ENCODE measurements at regions not wholly inside any gene's neighbourhood (a gene's known extent, or its start where the extent isn't known, plus 50 kb on each side); places are given as distances from the start of the nearest gene placed in this dataset.

DNA sequence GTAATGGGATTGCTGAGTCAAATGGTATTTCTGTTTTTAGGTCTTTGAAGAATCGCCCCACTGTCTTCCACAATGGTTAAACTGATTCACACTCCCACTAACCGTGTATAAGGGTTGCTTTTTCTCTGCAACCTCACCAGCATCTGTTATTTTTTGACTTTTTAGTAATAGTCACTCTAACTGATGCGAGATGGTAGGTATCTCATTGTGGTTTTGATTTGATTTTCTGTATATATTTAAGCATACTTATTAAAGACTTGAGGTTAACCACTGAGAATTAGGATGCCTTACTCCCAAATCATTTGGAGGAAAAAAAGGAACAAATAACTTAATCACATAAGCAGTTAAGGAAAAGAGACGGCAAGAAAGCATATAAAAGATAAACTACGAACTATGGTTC lies 181.6 kb upstream of the FST start:
- TF ChIP-seq, protein P1, sequence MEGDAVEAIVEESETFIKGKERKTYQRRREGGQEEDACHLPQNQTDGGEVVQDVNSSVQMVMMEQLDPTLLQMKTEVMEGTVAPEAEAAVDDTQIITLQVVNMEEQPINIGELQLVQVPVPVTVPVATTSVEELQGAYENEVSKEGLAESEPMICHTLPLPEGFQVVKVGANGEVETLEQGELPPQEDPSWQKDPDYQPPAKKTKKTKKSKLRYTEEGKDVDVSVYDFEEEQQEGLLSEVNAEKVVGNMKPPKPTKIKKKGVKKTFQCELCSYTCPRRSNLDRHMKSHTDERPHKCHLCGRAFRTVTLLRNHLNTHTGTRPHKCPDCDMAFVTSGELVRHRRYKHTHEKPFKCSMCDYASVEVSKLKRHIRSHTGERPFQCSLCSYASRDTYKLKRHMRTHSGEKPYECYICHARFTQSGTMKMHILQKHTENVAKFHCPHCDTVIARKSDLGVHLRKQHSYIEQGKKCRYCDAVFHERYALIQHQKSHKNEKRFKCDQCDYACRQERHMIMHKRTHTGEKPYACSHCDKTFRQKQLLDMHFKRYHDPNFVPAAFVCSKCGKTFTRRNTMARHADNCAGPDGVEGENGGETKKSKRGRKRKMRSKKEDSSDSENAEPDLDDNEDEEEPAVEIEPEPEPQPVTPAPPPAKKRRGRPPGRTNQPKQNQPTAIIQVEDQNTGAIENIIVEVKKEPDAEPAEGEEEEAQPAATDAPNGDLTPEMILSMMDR (optimal IDR thresholded peaks at IDR 0.05 in 1 of 3, IDR thresholded peaks at IDR 0.05 in 1 of 3, conservative IDR thresholded peaks at IDR 0.05 in 1 of 3; ENCODE audit: extremely low read depth in 1 of 3, insufficient read depth in 2 of 3, low read length in 3 of 3) = no peak
- no peak for TF ChIP-seq EZH2 (IDR thresholded peaks at IDR 0.05; ENCODE audit: low read length)

Data from keratinocyte (primary cell).